Neuron (in vitro differentiated cells): ENCODE measurements at regions not wholly inside any gene's neighbourhood (a gene's known extent, or its start where the extent isn't known, plus 50 kb on each side); places are given as distances from the start of the nearest gene placed in this dataset.

Source experiments
- H2AFZ ChIP-seq: one replicate; pipeline ENCODE4 v1.6.1; 2013; ENCODE audit warnings: low read depth, mild to moderate bottlenecking, inconsistent platforms, low read length, moderate library complexity
- H3K27me3 ChIP-seq: one replicate; pipeline ENCODE4 v1.6.1; 2013; ENCODE audit warnings: low read length; ENCODE audit not compliant: insufficient read depth
- H3K36me3 ChIP-seq: one replicate; pipeline ENCODE4 v1.6.1; 2013; ENCODE audit warnings: low read length; ENCODE audit not compliant: insufficient read depth
- H3K4me1 ChIP-seq: one replicate; pipeline ENCODE4 v1.6.1; 2013; ENCODE audit warnings: low read length; ENCODE audit not compliant: insufficient read depth
- H3K4me3 ChIP-seq: 2 replicates; pipeline ENCODE4 v1.5.1; 2013; ENCODE audit warnings: mild to moderate bottlenecking, low read length, moderate library complexity
- H3K9me3 ChIP-seq: one replicate; pipeline ENCODE4 v1.6.1; 2013; ENCODE audit warnings: low read length

GRCh38 chr3:6504347-6504746 is 356.6 kb upstream of the GRM7 start:
- Histone ChIP-seq H3K27me3 (no peaks in the 10 kb centered on the region), H3K36me3 (no peaks in the 10 kb centered on the region), H3K9me3 (no peaks in the 10 kb centered on the region), H2AFZ (no peak overlapping the region), H3K4me3 (no peak overlapping the region), H3K4me1 (no peaks in the 10 kb centered on the region)

- Histone ChIP-seq H3K4me1 (no peaks in the 10 kb centered on the region), H3K4me3 (no peak overlapping the region), H2AFZ (no peak overlapping the region), H3K9me3 (no peaks in the 10 kb centered on the region), H3K27me3 (no peaks in the 10 kb centered on the region), H3K36me3 (no peaks in the 10 kb centered on the region)
Measured at GRCh38 chr3:6504834-6505233, 356.1 kb upstream of the GRM7 start.

GRCh38 chr3:6508410-6508759 is 352.5 kb upstream of the GRM7 start:
- Histone ChIP-seq H3K36me3 (no peaks in the 10 kb centered on the region), H2AFZ (no peak overlapping the region), H3K9me3 (no peaks in the 10 kb centered on the region), H3K27me3 (no peaks in the 10 kb centered on the region), H3K4me3 (no peak overlapping the region), H3K4me1 (no peaks in the 10 kb centered on the region)

GRCh38 chr3:6509576-6509975 is 351.3 kb upstream of the GRM7 start:
- Histone ChIP-seq H3K27me3 (no peaks in the 10 kb centered on the region), H3K9me3 (no peaks in the 10 kb centered on the region), H3K4me1 (no peaks in the 10 kb centered on the region), H2AFZ (no peak overlapping the region), H3K4me3 (no peak overlapping the region), H3K36me3 (no peaks in the 10 kb centered on the region)

GRCh38 chr3:6510713-6511112 is 350.2 kb upstream of the GRM7 start:
- Histone ChIP-seq H3K4me1 (no peaks in the 10 kb centered on the region), H3K27me3 (no peaks in the 10 kb centered on the region), H2AFZ (no peak overlapping the region), H3K9me3 (no peaks in the 10 kb centered on the region), H3K4me3 (no peak overlapping the region), H3K36me3 (no peaks in the 10 kb centered on the region)

- H3K9me3 ChIP-seq: no peaks in the 10 kb centered on the region
- no peaks in the 10 kb centered on the region for H3K27me3 ChIP-seq
- H2AFZ ChIP-seq: no peak overlapping the region
- no peaks in the 10 kb centered on the region for H3K4me1 ChIP-seq
- no peak overlapping the region for H3K4me3 ChIP-seq
- H3K36me3 ChIP-seq: no peaks in the 10 kb centered on the region
Measured at GRCh38 chr3:6512172-6512800, 348.6 kb upstream of the GRM7 start.

GRCh38 chr3:6516143-6516542 is 344.8 kb upstream of the GRM7 start:
- Histone ChIP-seq H3K9me3 (no peaks in the 10 kb centered on the region), H3K4me1 (no peaks in the 10 kb centered on the region), H3K4me3 (no peak overlapping the region), H2AFZ (no peak overlapping the region), H3K27me3 (no peaks in the 10 kb centered on the region), H3K36me3 (no peaks in the 10 kb centered on the region)

- H3K4me1 ChIP-seq: no peaks in the 10 kb centered on the region
- no peak overlapping the region for H3K4me3 ChIP-seq
- no peak overlapping the region for H2AFZ ChIP-seq
- H3K36me3 ChIP-seq: no peaks in the 10 kb centered on the region
- H3K9me3 ChIP-seq: no peaks in the 10 kb centered on the region
- H3K27me3 ChIP-seq: no peaks in the 10 kb centered on the region
Measured at GRCh38 chr3:6516694-6517093, 344.2 kb upstream of the GRM7 start.

- H3K4me3 ChIP-seq: no peak overlapping the region
- no peaks in the 10 kb centered on the region for H3K36me3 ChIP-seq
- H3K27me3 ChIP-seq: no peaks in the 10 kb centered on the region
- no peaks in the 10 kb centered on the region for H3K4me1 ChIP-seq
- H3K9me3 ChIP-seq: no peaks in the 10 kb centered on the region
- H2AFZ ChIP-seq: no peak overlapping the region
Measured at GRCh38 chr3:6518709-6519345, 342.1 kb upstream of the GRM7 start.

- no peak overlapping the region for H2AFZ ChIP-seq
- H3K27me3 ChIP-seq: no peaks in the 10 kb centered on the region
- no peak overlapping the region for H3K4me3 ChIP-seq
- H3K36me3 ChIP-seq: no peaks in the 10 kb centered on the region
- no peaks in the 10 kb centered on the region for H3K4me1 ChIP-seq
- no peaks in the 10 kb centered on the region for H3K9me3 ChIP-seq
Measured at GRCh38 chr3:6521369-6522113, 339.4 kb upstream of the GRM7 start.

GRCh38 chr3:6522191-6522590 is 338.7 kb upstream of the GRM7 start:
- Histone ChIP-seq H3K9me3 (no peaks in the 10 kb centered on the region), H3K27me3 (no peaks in the 10 kb centered on the region), H3K4me3 (no peak overlapping the region), H2AFZ (no peak overlapping the region), H3K36me3 (no peaks in the 10 kb centered on the region), H3K4me1 (no peaks in the 10 kb centered on the region)

GRCh38 chr3:6523043-6523442 is 337.9 kb upstream of the GRM7 start:
- H3K4me3 ChIP-seq: no peak overlapping the region

GRCh38 chr3:6524479-6524878 is 336.4 kb upstream of the GRM7 start:
- Histone ChIP-seq H2AFZ (no peak overlapping the region), H3K9me3 (no peaks in the 10 kb centered on the region), H3K4me3 (no peak overlapping the region), H3K4me1 (no peaks in the 10 kb centered on the region), H3K27me3 (no peaks in the 10 kb centered on the region), H3K36me3 (no peaks in the 10 kb centered on the region)

More at GRCh38 chr3:6523043-6523442, 337.9 kb upstream of the GRM7 start:
- Histone ChIP-seq H3K36me3 (no peaks in the 10 kb centered on the region), H3K27me3 (no peaks in the 10 kb centered on the region), H2AFZ (no peak overlapping the region), H3K4me1 (no peaks in the 10 kb centered on the region), H3K9me3 (no peaks in the 10 kb centered on the region)
